Calu3 (cell line): ENCODE measurements at regions not wholly inside any gene's neighbourhood (a gene's known extent, or its start where the extent isn't known, plus 50 kb on each side); places are given as distances from the start of the nearest gene placed in this dataset.

Experiments
- BruUV-seq: library from RNA; stranded (reverse); fragments of 400-500 nt; replicated peaks from 2 replicates; lab custom pipeline; 2021; lab: Mats Ljungman, UMichigan
- CTCF ChIA-PET: fragments of 300-600 bp; sonication (Branson Sonifier 250); formaldehyde crosslinking; loops from one replicate; lab custom pipeline; 2022; ENCODE audit warnings: antibody characterized with exemption; lab: Charles Lee
- DNase-seq: peaks from one replicate; pipeline ENCODE4 v3.0.0; 2022
- H3K27ac Mint-ChIP-seq: one replicate; pipeline ENCODE4 v1.8.0; 2022; ENCODE audit warnings: mixed read lengths; ENCODE audit not compliant: unreplicated experiment
- H3K27me3 Mint-ChIP-seq: one replicate; pipeline ENCODE4 v1.8.0; 2022; ENCODE audit warnings: mixed read lengths; ENCODE audit not compliant: unreplicated experiment
- H3K36me3 Mint-ChIP-seq: one replicate; pipeline ENCODE4 v1.8.0; 2022; ENCODE audit warnings: mild to moderate bottlenecking, moderate library complexity, mixed read lengths; ENCODE audit not compliant: insufficient read depth, unreplicated experiment
- H3K4me1 Mint-ChIP-seq: one replicate; pipeline ENCODE4 v1.8.0; 2022; ENCODE audit warnings: mild to moderate bottlenecking, low read depth, mixed read lengths; ENCODE audit not compliant: unreplicated experiment
- H3K4me3 Mint-ChIP-seq: one replicate; pipeline ENCODE4 v1.8.0; 2022; ENCODE audit warnings: mild to moderate bottlenecking, low read depth, moderate library complexity, mixed read lengths; ENCODE audit not compliant: unreplicated experiment
- H3K9me3 Mint-ChIP-seq: one replicate; pipeline ENCODE4 v1.8.0; 2022; ENCODE audit warnings: low read depth, mixed read lengths; ENCODE audit not compliant: unreplicated experiment
- intact Hi-C: fragments of 100-400 bp; cut with micrococcal nuclease; formaldehyde crosslinking; loops from one replicate; pipeline ENCODE4 v1.10.0; 2022; ENCODE audit not compliant: unreplicated experiment
- TF ChIP-seq, protein P1 (sequence below): fragments of 200-600 bp; IDR thresholded peaks from one replicate; pipeline ENCODE4 v1.8.0; 2022; ENCODE audit warnings: antibody characterized with exemption; ENCODE audit not compliant: unreplicated experiment

DNA sequence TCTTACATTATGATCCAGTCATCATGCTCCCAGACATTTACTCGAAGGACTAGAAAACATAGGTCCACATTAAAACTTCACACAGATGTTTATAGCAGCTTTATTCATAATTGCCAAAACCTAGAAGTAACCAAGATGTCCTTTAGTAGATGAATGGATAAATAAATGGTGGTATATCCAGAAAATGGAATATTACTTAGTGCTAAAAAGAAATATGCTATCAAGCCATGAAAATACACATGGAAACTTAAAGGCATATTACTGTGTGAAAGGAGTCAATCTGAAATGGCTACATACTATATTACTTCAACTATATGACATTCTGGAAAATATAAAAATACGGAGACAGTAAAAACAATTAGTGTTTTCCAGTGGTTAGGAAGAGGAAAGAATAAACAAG, 1039.1 kb upstream of the INTU start:
- Mint-ChIP-seq H3K27me3 (no peaks in the 10 kb centered on the region), H3K27ac (no peak overlapping the region), H3K9me3 (no peaks in the 10 kb centered on the region), H3K36me3 (no peaks in the 10 kb centered on the region), H3K4me1 (no peaks in the 10 kb centered on the region), H3K4me3 (no peak overlapping the region)
- TF ChIP-seq, protein P1, sequence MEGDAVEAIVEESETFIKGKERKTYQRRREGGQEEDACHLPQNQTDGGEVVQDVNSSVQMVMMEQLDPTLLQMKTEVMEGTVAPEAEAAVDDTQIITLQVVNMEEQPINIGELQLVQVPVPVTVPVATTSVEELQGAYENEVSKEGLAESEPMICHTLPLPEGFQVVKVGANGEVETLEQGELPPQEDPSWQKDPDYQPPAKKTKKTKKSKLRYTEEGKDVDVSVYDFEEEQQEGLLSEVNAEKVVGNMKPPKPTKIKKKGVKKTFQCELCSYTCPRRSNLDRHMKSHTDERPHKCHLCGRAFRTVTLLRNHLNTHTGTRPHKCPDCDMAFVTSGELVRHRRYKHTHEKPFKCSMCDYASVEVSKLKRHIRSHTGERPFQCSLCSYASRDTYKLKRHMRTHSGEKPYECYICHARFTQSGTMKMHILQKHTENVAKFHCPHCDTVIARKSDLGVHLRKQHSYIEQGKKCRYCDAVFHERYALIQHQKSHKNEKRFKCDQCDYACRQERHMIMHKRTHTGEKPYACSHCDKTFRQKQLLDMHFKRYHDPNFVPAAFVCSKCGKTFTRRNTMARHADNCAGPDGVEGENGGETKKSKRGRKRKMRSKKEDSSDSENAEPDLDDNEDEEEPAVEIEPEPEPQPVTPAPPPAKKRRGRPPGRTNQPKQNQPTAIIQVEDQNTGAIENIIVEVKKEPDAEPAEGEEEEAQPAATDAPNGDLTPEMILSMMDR, result no peak
- intact Hi-C loops, result loop anchor here (10.0 kb wide), 1 partner anchor 891 kb away; no protein-coding TSS in a partner anchor
- BruUV-seq, result no TSS peak
- CTCF ChIA-PET, result no interaction called here
- DNase-seq, result no peak

DNA sequence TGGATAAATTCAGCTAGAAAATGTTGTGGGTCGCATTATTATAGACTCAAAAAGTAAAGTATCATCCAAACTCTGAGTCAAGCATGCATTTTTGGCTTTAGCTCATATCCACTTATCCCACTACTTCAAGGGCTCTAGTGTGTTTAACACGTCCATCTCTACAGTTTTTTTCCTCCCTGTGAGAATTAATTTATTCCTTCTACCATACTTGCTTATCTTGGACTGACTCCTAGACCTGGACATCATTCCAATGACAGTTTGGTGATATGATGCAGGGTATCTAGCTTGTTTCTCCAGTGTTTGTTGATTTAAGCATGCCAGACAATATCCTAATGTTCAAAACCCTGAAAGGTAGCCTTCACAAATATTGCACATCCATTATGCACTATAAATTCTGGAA, 1037.1 kb upstream of the INTU start:
- H3K4me3 Mint-ChIP-seq, result no peak overlapping the region
- intact Hi-C loops, result loop anchor here (10.0 kb wide), 1 partner anchor 889 kb away; no protein-coding TSS in a partner anchor
- H3K36me3 Mint-ChIP-seq, result no peaks in the 10 kb centered on the region
- DNase-seq, result no peak
- H3K4me1 Mint-ChIP-seq, result no peaks in the 10 kb centered on the region
- CTCF ChIA-PET, result no interaction called here
- no peaks in the 10 kb centered on the region for H3K27me3 Mint-ChIP-seq
- H3K9me3 Mint-ChIP-seq, result no peaks in the 10 kb centered on the region
- no peak overlapping the region for H3K27ac Mint-ChIP-seq
- BruUV-seq, result no TSS peak
- TF ChIP-seq, protein P1, result no peak

DNA sequence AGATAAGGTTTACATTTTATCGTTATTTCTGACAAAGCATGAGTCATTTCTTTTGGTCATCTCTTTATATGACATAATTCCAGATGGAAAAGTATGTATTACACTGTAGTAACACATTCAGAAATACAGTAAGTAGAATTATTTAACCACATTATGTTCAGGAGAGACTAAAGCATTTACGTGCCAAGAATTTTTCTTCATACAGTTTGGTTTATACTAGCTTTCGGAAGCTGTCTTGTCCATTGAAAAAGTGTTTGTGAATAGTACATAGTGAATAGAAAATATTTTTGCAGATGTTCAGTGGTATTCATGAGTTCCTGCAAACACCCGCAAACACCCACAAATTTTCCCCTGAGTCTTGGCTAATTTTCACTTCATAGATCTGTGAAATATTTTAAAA, 1033.0 kb upstream of the INTU start:
- Mint-ChIP-seq H3K36me3 (no peaks in the 10 kb centered on the region), H3K4me3 (no peak overlapping the region), H3K27ac (no peak overlapping the region), H3K27me3 (no peaks in the 10 kb centered on the region), H3K4me1 (no peaks in the 10 kb centered on the region), H3K9me3 (no peaks in the 10 kb centered on the region)
- BruUV-seq, result no TSS peak
- intact Hi-C loops, result loop anchor here (10.0 kb wide), 3 partner anchors 365 to 885 kb away; no protein-coding TSS in a partner anchor
- TF ChIP-seq, protein P1, result no peak
- DNase-seq, result no peak
- CTCF ChIA-PET, result no interaction called here

DNA sequence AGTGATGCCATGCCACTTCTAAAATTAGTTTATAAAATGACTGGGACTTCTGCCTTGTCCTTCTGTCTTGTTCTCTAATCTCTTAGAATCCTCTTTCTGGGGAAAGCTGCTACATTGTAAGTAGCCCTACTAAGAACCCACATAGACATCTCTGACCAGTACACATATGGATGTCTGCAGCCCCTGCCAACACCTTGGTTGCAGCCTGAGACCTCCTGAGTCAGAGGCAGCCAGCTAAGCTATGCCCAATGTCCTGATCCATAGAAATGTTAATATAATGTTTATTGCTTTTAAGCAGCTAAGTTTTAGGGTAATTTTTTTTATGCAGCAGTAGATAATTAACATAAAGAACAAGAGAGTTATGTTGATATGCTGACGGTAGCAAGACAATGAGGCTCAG, 1029.5 kb upstream of the INTU start:
- no peaks in the 10 kb centered on the region for H3K4me1 Mint-ChIP-seq
- no TSS peak for BruUV-seq
- intact Hi-C loops, result loop anchor here (10.0 kb wide), 2 partner anchors 368 to 828 kb away; no protein-coding TSS in a partner anchor
- DNase-seq, result no peak
- H3K36me3 Mint-ChIP-seq, result no peaks in the 10 kb centered on the region
- no peaks in the 10 kb centered on the region for H3K9me3 Mint-ChIP-seq
- no peak overlapping the region for H3K4me3 Mint-ChIP-seq
- H3K27ac Mint-ChIP-seq, result no peak overlapping the region
- no peaks in the 10 kb centered on the region for H3K27me3 Mint-ChIP-seq
- TF ChIP-seq, protein P1, result no peak
- CTCF ChIA-PET, result no interaction called here
